ENCODE measurements at regions not wholly inside any gene's neighbourhood (a gene's known extent, or its start where the extent isn't known, plus 50 kb on each side); places are given as distances from the start of the nearest gene placed in this dataset.

DNA sequence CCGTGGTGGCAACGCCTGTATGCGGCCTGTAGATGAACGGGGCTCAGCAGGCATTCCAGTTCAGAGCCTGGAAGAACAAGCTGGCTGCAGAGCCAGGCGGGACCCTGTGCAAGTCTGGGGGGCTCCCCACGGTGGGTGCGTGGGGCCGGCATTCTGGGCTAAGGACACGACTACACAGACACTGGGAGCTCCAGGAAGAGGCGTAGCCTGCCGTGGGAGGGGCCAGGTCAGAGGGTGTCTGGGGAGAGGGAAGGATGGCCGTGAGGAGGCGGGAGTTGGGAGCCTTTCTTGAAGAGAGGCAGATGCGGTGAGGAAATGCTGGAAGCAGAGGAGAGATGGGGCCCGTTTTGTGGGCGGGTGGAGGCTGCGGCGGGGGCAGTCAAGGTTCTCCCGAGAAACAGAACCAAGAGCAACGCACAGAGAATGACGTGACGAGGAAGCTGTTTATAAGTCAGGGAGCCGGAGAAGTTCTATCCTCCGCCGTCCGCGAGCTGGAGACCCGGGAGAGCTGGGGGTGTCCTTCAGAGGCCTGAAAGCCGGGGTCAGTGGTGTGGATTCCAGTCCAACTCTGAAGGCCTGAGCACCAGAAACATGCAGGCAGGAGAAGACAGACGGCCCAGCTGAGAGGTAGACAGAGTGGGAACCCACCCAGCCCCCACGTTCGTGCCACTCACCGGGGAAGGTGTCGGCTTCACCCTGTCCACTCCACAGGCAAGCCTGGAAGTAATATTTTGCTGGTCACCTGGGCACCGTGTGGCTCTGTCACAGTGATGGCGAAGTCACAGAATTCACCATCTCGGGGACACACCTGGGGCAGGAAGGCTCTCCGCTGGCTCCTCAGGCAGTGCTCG, 529.6 kb downstream of the BRD1 start:
- TF ChIP-seq EZH2 (IDR thresholded peaks at IDR 0.05; ENCODE audit: insufficient read depth, poor library complexity, severe bottlenecking) (no peak), EZH2phosphoT487 (IDR thresholded peaks at IDR 0.05; ENCODE audit: insufficient read depth, low read depth) (no peak)
- Histone ChIP-seq H3F3A (ENCODE audit: insufficient read depth) (no peaks in the 10 kb centered on the region), H2AFZ (no peak overlapping the region), H3K27me3 (replicated peaks; ENCODE audit: insufficient read depth) (no peaks in the 10 kb centered on the region), H3K4me2 (ENCODE audit: unreplicated experiment) (no peak overlapping the region), H3K36me3 (ENCODE audit: low read depth) (no peaks in the 10 kb centered on the region), H3K9me2 (ENCODE audit: insufficient read depth) (no peaks in the 10 kb centered on the region), H3K9ac (no peak overlapping the region), H3K4me3 (no peak overlapping the region), H3K79me2 (ENCODE audit: insufficient read depth) (no peaks in the 10 kb centered on the region), H3K4me1 (ENCODE audit: insufficient read depth) (no peaks in the 10 kb centered on the region), H3K27ac (no peak overlapping the region), H3K9me3 (ENCODE audit: low read depth) (no peaks in the 10 kb centered on the region), H4K20me1 (ENCODE audit: insufficient read depth) (no peaks in the 10 kb centered on the region)
- in situ Hi-C loops (cut with MboI): no loop called here
- 45 to 47% methylated on average over 38 to 39 of the region's 39 CpGs for WGBS, 2 experiments (ENCODE audit: low coverage in 1 of 2, low lambda C conversion rate in 2 of 2, missing lambda C conversion rate in 2 of 2)
- DNase-seq: no peak

DNA sequence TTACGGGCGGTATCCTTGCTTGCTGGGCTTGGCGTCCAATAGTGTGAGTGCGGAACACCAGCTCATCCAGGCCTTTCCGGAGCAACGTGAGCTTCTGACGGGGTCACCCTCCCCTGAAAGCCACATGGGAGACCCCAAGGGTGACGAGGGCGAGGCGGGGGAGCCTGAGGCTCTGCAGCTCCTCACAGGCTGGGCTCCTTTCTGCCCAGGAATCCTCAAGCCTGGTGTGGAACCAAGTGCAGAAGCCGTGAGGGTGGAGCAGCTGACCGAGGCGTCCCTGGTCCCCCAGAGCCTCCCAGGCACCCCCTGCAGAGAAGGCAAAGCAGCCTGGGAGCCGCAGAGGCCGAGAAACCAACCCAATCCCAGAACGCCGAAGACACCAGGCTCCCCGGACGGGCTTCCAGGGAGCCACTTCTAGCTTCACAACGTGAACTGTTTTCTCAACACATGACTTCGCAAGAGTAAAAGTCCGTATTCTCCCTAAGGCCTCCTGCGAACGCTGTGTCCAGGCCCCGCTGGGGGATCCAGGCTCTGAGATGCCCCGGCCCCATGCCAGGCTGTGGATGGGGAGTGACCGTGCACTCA, 530.3 kb downstream of the BRD1 start:
- Histone ChIP-seq H3K9me3 (ENCODE audit: low read depth) (no peaks in the 10 kb centered on the region), H3K9ac (no peak overlapping the region), H3K79me2 (ENCODE audit: insufficient read depth) (no peaks in the 10 kb centered on the region), H2AFZ (no peak overlapping the region), H3K27ac (no peak overlapping the region), H3K4me2 (ENCODE audit: unreplicated experiment) (no peak overlapping the region), H4K20me1 (ENCODE audit: insufficient read depth) (no peaks in the 10 kb centered on the region), H3K9me2 (ENCODE audit: insufficient read depth) (no peaks in the 10 kb centered on the region), H3K4me3 (no peak overlapping the region), H3K4me1 (ENCODE audit: insufficient read depth) (no peaks in the 10 kb centered on the region), H3F3A (ENCODE audit: insufficient read depth) (no peaks in the 10 kb centered on the region), H3K36me3 (ENCODE audit: low read depth) (no peaks in the 10 kb centered on the region), H3K27me3 (replicated peaks; ENCODE audit: insufficient read depth) (no peaks in the 10 kb centered on the region)
- DNase-seq: no peak
- no peak for TF ChIP-seq EZH2phosphoT487 (IDR thresholded peaks at IDR 0.05; ENCODE audit: insufficient read depth, low read depth)
- no peak for TF ChIP-seq EZH2 (IDR thresholded peaks at IDR 0.05; ENCODE audit: insufficient read depth, poor library complexity, severe bottlenecking)
- in situ Hi-C loops (cut with MboI): no loop called here
- WGBS, 2 experiments (ENCODE audit: low coverage in 1 of 2, low lambda C conversion rate in 2 of 2, missing lambda C conversion rate in 2 of 2): 63 to 64% methylated on average over 27 of the region's 27 CpGs

DNA sequence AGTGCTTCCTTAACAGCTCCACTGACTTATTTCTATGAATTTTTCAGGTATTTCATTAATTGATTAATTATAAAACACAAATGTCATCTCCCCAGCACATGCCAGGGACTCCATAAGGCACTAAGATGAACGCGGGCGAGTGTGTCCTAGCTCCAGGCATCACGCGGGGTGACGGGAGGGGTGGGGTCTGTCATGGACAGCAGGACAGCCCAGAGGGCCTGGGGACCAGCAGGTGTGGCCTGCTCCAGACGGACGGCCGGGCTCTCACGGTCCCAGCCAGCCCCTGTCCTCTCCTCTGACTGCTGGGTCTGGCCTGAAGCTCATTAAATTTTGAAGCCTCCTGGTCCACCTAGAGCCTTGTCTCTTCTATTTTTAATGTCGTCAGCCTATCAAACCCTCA, 531.1 kb downstream of the BRD1 start:
- H3K27me3 ChIP-seq (replicated peaks; ENCODE audit: insufficient read depth): no peaks in the 10 kb centered on the region
- H3K9me2 ChIP-seq (ENCODE audit: insufficient read depth): no peaks in the 10 kb centered on the region
- no peak overlapping the region for H3K9ac ChIP-seq
- H2AFZ ChIP-seq: no peak overlapping the region
- H3K4me3 ChIP-seq: no peak overlapping the region
- in situ Hi-C loops (cut with MboI): no loop called here
- DNase-seq: no peak
- no peaks in the 10 kb centered on the region for H3K79me2 ChIP-seq (ENCODE audit: insufficient read depth)
- H3K9me3 ChIP-seq (ENCODE audit: low read depth): no peaks in the 10 kb centered on the region
- no peaks in the 10 kb centered on the region for H4K20me1 ChIP-seq (ENCODE audit: insufficient read depth)
- H3K4me2 ChIP-seq (ENCODE audit: unreplicated experiment): no peak overlapping the region
- WGBS, 2 experiments (ENCODE audit: low coverage in 1 of 2, low lambda C conversion rate in 2 of 2, missing lambda C conversion rate in 2 of 2): 52 to 54% methylated on average over 11 of the region's 11 CpGs
- no peaks in the 10 kb centered on the region for H3F3A ChIP-seq (ENCODE audit: insufficient read depth)
- H3K36me3 ChIP-seq (ENCODE audit: low read depth): no peaks in the 10 kb centered on the region
- TF ChIP-seq EZH2 (IDR thresholded peaks at IDR 0.05; ENCODE audit: insufficient read depth, poor library complexity, severe bottlenecking) (no peak), EZH2phosphoT487 (IDR thresholded peaks at IDR 0.05; ENCODE audit: insufficient read depth, low read depth) (no peak)
- no peaks in the 10 kb centered on the region for H3K4me1 ChIP-seq (ENCODE audit: insufficient read depth)
- H3K27ac ChIP-seq: no peak overlapping the region

DNA sequence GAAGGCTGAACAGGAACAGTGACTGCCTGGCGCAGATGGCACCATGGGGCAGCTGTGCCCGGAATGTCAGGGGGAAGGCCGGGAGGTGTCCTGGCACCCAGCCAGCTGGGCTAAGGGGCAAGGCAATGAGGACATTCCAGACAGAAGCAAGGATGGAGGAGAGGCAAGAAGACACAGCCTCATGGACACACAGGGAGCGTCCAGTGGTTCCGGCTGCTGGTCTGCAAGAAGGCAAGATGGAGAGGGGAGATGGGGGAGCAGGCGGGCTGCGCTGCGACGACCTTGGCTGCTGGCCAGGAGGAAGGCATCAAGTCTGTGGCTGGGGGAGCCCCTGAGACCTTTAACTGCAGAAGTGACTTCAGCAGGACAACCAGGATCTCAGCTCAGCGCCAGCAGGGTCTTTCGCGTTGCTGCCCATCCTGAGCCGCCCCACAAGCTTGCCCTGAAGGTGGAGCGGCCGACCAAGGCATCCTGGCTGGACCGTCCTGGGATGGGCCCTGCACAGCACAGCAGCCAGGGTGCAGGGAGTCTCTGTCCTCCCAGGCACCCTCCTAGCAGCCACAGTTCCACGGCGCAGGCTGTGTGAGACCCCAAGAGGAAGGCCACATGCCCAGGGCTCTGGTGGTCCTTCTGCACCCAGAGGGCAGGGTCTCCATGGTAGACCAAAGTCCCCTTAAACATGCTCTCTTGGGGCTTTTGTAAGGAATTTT, 531.7 kb downstream of the BRD1 start:
- 62 to 64% methylated on average over 17 to 18 of the region's 18 CpGs for WGBS, 2 experiments (ENCODE audit: low coverage in 1 of 2, low lambda C conversion rate in 2 of 2, missing lambda C conversion rate in 2 of 2)
- Histone ChIP-seq H3K4me3 (no peak overlapping the region), H2AFZ (no peak overlapping the region), H3K27ac (no peak overlapping the region), H3K36me3 (ENCODE audit: low read depth) (no peaks in the 10 kb centered on the region), H3K4me2 (ENCODE audit: unreplicated experiment) (no peak overlapping the region), H3K4me1 (ENCODE audit: insufficient read depth) (no peaks in the 10 kb centered on the region), H3K9ac (no peak overlapping the region), H3K27me3 (replicated peaks; ENCODE audit: insufficient read depth) (no peaks in the 10 kb centered on the region), H3F3A (ENCODE audit: insufficient read depth) (no peaks in the 10 kb centered on the region), H3K79me2 (ENCODE audit: insufficient read depth) (no peaks in the 10 kb centered on the region), H3K9me2 (ENCODE audit: insufficient read depth) (no peaks in the 10 kb centered on the region), H3K9me3 (ENCODE audit: low read depth) (no peaks in the 10 kb centered on the region), H4K20me1 (ENCODE audit: insufficient read depth) (no peaks in the 10 kb centered on the region)
- no peak for DNase-seq
- TF ChIP-seq EZH2 (IDR thresholded peaks at IDR 0.05; ENCODE audit: insufficient read depth, poor library complexity, severe bottlenecking) (no peak), EZH2phosphoT487 (IDR thresholded peaks at IDR 0.05; ENCODE audit: insufficient read depth, low read depth) (no peak)
- in situ Hi-C loops (cut with MboI): no loop called here
